Activated naive CD4-positive, alpha-beta T cell treated with Interleukin-2 at 50 U/mL for 16 hours (primary cell): ENCODE measurements at regions not wholly inside any gene's neighbourhood (a gene's known extent, or its start where the extent isn't known, plus 50 kb on each side); places are given as distances from the start of the nearest gene placed in this dataset.
"Not testable (repeated sequence)": the region's sequence is repeated elsewhere in the genome, so short reads cannot be mapped to it uniquely, and the experiment has no call there.

Source experiments
- DNase-seq: peaks from one replicate; pipeline ENCODE4 v3.0.0-alpha.2; 2020

DNA sequence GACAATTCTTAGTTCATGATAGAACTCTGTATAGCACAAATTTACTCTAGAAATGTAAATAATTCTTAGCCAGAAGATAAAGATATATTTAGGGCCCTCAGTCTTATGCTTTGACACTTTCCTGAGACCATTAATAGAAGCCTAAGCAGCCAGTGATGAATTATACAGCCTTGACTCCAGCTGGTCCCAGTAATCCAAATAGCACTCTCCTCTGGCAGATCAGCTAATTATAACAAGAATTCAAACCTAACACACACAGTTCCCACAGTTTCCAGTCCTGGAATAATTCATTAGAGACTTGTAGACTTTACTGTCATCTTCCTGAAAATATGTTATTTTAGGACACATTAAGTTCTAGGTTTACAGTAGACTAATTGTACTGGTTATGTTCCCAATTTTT lies 50.4 kb downstream of the SHOC1 start:
- no peak for DNase-seq

DNA sequence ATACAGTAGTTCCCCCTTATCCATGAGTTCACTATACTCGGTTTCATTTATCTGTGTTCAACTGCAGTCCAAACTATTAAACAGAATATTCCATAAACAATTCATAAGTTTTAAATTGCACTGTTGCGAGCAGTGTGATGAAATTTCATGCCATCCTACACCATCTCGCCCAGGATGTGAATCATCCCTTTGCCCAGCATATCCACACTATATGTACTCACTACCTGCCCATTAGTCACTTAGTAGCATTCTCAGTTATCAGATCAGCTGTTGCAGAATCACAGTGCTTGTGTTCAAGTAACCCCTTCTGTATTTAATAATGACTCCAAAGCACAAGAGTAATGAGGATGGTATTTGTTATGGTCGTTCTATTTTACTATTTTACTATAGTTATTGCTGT lies 51.5 kb downstream of the SHOC1 start:
- DNase-seq, result peak; percentile 35

DNA sequence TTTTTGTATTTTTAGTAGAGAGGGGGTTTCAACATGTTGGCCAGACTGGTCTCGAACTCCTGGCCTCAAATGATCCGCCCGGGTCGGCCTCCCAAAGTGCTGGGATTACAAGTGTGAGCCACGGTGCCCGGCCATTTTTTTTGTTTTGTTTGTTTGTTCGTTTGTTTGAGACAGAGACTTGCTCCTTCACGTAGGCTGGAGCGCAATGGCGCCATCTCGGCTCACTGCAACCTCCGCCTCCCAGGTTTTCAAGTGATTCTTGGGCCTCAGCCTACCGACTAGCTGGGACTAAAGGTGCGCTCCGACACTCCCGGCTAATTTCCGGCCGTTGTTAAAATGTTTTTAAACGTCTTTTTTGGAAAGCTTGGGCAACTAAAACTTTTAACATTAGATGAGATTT lies 54.0 kb downstream of the SHOC1 start:
- no peak for DNase-seq

DNA sequence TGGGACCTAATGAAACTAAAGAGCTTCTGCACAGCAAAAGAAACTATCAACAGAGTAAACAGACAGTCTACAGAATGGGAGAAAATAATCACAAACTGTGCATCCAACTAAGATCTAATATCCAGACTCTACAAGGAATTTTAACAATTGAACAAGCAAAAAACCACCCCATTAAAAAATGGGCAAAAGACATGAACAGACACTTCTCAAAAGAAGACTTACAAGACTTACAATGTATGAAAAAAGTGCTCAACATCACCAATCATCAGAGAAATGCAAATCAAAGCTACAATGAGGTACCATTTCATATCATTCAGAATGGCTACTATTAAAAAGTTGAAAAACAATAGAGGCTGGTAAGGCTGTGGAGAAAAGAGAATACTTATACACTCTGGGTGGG lies 58.0 kb downstream of the SHOC1 start:
- DNase-seq, result no peak

DNA sequence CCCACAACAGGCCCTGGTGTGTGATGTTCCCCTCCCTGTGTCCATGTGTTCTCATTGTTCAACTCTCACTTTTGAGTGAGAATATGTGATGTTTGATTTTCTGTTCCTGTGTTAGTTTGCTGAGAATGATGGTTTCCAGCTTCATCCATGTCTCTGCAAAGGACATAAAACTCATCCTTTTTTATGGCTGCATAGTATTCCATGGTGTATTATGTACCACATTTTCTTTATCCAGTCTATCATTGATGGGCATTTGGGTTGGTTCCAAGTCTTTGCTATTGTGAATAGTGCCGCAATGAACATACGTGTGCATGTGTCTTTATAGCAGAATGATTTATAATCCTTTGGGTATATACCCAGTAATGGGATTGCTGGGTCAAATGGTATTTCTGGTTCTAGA lies 59.4 kb downstream of the SHOC1 start:
- DNase-seq, result not testable (repeated sequence)

DNA sequence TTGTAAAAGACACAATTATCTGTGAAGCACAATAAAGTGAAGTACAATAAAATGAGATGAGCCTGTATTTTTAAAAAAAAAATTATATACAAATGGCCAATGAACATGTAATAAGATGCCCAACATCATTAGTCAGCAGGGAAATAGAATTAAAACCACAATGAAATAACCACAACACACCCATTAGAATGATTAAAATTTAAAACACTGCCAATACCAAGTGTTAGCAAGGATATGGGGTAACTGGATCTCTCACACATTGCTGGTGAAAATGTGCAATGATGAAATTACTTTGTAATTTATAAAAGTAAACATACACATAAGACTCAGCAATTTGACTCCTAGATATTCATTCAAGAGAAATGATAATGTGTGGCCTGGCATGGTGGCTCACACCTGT lies 62.8 kb downstream of the SHOC1 start:
- no peak for DNase-seq

DNA sequence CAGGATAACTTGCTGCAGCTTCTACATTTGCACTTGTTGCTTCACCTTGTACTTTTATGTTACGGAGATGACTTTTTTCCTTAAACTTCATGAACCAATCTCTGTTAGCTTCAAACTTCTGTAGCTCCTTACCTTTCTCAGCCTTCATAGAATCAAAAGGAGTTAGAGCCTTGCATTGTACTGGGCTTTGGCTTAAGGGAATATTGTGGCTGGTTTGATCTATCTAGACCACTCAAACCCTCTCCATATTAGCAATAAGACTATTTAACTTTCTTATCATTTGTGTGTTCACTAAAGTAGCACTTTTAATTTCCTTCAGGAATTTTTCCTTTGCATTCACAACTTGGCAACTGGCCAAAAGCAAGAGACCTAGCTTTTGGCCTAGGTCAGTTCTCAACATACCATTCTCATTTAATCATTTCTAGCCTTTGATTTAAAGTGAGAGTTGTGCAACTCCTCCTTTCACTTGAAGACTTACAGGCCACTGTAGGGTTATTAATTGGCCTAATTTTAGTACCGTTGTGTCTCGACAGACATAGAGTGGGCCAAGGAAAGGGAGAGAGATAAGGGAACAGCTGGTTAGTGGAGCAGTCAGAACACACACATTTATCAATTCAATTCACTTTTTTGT lies 63.7 kb downstream of the SHOC1 start:
- no peak for DNase-seq

DNA sequence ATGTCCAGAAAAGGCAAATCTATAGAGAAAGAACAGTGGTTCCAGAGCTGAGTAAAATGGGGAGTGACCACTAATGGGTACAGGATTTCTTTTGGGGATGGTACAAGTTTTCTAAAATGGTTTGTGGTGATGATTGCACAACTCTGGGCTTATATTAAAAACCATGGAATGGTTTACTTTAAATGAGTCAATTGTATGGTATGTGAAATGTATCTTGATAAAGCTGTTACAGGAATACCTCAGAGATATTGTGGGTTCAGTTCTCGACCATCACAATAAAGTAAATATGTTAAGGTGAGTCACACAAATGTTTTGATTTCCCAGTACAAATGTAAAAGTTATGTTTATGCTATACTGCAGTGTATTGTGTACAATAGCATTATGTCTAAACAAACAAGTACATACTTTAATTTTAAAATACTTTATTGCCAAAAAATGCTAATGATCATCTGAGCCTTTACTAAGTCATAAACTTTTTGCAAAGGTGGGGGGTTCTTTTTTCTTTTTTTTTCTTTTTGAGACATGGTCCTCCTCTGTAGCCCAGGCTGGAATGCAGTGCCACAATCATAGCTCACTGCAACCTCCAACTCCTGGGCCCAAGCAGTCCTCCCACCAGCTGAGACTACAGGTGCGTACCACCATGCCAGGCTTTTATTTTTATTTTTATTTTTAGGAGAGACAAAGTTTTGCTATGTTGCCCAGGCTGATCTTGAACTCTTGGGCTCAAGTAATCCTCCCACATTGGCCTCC lies 65.9 kb downstream of the SHOC1 start:
- DNase-seq, result no peak

DNA sequence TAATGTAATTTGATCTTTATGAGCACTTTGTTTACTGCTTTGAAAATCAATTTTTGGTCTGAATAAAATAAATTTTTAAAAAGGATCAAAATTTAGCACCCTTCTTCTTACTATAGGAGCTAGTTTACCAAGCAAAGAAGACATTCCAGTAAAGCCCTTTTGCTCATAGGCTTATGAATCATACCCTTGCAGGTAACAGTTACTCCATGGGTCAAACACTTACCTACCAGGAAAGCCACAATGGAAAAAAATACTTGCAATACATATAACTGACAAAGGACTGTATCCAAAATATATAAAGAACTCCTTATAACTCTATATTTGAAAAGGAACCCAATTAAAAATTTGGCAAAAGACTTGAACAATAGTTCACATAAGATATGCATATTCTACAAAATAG lies 66.6 kb downstream of the SHOC1 start:
- no peak for DNase-seq

DNA sequence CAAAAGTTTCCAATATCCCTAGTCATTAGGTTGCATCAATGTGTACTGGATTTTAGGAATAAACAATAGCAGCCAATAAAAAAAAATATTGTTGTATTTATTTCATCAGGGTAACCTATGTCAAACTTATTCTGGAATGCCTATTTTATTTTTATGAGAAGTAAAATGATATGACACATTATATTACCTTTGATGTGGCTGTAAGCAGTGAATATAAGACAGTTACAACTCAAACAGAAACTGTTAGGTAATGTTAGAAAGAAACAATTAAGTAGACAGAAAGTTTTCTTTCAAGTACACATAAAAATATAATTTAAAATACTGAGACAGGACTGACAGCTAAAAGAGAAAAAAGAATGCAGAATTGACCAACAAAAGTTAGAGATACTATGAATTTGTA lies 65.5 kb downstream of the GNG10 start:
- no peak for DNase-seq

DNA sequence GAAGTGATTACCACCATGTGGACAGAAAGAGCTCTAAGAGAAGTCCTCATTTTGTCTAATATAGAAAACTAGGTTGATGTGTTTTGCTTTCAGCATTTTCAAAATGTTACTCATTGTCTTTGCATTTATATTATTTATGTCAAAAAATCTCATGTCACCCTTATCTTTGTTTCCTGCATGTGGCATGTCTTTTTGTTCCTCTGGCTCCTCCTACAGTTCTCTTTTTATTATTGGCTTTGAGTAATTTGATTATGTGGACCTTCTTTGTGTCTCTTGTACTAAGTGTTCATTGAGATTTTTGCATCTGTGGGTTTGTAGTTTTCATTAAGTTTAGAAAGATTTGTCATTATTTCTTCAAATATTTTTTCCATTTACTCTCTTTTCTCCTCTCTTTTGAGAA lies 58.8 kb downstream of the GNG10 start:
- no peak for DNase-seq
